GM18868 (cell line): ENCODE measurements at regions not wholly inside any gene's neighbourhood (a gene's known extent, or its start where the extent isn't known, plus 50 kb on each side); places are given as distances from the start of the nearest gene placed in this dataset.

Source experiments
- ATAC-seq: cut with Tn5 transposase; IDR thresholded peaks from one replicate; pipeline ENCODE4 v1.9.1; 2021; ENCODE audit warnings: mild to moderate bottlenecking, moderate library complexity; ENCODE audit not compliant: unreplicated experiment

DNA sequence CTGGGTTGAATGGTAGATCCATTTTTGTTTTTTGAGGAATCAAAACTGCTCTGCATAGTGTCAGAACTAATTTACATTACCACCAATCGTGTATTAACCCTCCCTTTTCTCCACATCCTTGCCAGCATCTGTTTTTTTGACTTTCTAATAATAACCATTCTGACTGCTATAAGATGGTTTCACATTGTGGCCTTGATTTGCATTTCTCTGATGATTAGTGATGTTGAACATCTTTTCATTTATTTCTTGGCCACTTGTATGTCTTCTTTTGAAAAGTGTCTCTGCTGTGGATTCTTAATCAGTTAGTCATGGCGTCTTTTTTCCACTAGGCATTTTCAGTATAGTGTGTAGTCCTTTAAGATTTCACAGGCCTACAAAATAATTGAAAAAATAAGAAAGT lies 2144.3 kb upstream of the C9orf72 start:
- ATAC-seq: no peak

DNA sequence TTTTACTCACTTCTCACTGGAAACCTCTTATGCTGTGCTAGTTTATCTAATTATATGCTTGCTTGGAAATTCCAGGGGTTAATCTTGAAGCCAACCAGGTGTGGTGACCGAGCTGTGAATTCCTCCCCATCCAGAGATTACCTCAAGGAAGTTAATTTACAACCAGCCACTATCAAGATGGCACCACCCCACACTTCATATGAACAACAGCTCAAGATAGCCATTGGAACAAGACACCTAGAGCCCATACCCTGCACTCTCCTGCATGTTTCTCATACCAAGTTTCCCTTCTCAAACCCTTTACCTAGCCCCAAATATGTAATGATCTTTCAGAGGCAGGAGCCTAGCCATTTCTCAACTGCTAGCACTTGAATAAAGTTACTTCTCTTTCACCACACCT lies 2156.9 kb upstream of the C9orf72 start:
- ATAC-seq: no peak

DNA sequence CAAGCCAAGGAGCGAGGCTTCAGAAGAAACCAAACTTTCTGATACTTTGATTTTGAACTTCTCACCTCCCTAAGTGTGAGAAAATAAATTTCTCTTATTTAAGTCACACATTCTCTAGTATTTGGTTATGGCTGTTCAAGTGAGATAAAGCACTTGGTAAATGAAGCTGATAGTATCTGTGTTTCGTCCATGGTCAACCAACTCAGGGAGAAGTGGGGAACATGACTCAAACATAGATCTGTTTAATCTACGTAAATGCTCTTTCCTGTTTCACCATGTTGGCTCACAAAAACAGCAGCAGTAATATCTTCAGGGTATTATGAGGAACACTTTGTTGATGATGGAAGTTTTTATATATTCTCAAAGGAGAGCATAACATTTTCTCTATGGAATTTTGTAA lies 2167.2 kb upstream of the C9orf72 start:
- no peak for ATAC-seq

DNA sequence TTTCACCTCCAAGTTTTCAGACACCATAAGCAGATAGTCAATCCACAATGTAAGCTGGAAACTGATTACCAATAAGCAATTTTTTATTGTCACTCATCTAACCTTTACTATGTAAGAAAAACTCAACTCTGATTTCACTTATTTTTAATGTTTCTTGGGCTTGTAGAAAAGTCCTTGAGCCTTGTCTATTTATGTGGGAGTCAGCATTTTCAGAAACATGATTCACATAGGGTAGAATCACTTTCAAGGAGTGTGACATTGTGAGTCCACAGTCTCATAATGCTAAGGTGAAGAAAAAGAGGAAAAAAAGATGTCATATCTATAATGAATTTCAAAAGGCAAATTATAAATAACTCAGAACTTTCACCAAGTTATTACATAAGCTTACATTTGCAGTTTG lies 2167.9 kb upstream of the C9orf72 start:
- ATAC-seq: no peak

DNA sequence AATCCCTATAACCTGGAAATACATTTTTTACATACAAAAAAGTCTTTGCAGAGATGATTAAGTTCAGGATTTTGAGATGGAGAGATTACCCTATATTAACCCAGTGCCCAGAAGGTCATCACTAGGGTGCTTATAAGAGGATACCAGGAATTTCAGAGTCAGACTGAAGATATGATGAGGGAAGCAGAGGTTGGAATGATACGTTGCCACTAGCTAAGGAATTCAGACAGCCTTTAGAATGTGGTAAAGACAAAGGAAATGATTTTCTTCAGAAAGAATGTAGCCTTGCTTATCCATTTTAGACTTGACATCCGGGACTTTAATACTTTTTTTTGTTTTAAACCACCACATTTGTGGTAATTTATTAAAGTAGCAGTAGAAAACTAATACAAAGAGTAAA lies 2176.8 kb upstream of the C9orf72 start:
- ATAC-seq: no peak

DNA sequence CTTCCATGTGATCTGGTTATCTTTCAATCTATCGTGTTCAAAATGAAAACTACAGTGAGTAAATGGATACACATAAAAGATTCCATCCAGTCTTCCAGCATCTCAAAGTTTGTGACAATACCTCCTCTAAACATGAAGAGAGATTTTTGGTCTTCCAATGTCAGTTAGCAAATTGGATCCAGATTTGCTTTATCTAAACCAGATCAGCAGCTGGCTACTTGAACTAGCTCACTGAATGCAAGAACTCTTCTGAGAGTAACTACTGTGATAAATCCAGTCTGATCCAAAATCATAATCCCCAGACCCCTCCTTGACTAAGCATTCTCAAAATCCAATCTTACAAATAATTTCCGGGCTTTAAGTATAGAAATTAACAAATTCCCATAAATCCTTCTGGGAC lies 2177.9 kb upstream of the C9orf72 start:
- no peak for ATAC-seq

DNA sequence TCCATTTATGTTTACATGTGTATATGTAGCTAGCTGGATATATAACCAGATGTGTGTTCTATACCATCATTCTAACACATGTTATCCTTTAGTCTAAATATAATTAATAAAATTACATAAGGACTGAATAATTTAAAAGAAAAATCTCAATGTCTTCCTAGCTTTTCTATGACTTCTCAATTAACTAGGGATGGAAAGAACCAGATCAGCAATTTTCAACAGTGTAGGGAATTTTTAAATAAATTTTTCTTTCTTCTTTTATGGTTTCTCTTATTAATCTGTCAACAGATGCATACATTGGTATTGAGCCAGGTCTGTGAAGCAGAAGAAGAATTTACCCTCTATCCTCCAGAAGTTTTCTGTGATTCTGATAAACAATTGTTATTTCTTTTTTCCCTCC lies 2180.4 kb upstream of the C9orf72 start:
- ATAC-seq: no peak

DNA sequence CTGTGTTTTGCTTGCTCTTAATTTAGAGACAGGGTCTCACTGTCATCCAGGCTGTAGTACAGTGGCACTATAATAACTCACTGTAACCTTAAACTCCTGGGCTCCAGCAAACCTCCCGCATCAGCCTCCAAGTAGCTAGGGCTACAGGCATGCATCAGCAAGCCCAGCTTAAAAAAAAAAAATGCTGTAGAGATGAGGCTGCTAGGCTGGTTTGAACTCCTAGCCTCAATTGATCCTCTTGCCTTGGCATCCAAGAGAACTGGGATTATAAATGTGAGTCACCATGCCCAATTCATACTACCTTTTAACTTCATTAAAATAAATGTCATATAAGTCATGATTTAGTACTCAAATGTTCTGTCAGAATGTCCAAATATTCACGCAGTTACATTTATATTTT lies 2195.7 kb upstream of the C9orf72 start:
- ATAC-seq: no peak

DNA sequence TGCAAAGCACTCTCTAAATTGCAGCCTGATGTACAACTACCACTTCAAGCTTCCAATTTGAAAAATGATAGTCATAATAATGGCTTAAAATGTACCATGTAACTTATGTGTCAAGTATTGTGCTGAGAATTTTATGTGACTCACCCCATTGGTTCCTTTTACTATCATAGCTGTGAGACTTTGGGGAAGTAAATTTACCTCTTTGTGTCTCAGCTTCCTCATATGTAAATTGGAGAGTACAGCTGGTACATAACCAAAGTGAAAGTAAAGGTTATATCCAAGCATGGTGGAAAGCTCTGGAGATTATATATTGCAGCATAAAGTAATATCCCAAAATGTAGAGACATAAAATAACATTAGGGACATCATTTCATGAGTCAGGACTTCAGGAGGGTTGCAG lies 2200.4 kb upstream of the C9orf72 start:
- ATAC-seq: peak; percentile 69

DNA sequence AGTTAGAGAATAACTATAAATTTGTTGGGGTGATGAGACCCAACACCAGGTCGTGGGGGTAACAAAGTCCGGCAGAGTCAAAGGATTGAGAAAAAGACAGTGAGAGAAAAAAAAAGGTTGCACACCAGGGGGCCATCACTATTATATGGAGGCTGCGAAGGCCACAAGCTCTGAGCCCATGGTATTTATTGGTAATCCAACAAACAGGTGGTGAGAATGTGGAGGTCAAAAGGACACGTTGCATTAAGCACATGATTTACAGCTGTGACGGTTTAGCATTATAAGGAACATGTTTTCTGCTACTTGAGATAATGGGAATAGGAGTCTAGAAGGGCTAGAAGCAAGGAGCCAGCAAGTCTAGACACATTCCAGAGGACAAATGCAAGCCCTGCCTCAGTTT lies 2202.2 kb upstream of the C9orf72 start:
- no peak for ATAC-seq

DNA sequence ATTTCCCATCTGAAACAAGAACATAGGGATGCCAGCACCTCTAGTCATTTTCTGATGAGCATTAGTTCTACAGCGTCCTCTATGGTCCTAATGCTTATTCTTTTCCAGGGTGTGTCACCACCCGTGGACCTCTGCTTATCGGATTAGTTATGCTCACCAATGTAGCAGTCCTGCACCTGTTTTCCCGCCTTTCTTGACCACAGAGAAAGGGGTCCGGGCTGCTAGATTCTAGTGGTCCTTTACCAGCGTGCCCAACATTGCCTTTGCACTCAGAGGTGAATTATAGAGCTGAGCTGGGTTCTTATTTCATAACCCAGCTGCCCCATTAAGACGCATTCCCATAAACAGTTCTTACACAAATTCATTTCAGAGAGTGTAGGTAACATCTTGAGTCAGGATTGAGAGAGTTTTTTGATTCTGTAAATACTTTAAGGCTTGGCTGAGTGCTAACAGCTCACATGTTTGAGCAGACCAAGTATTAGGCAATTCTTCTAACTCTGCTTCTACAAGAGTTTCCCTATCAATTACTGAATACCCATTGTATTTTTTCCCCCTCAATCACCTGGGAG lies 2205.1 kb upstream of the C9orf72 start:
- no peak for ATAC-seq

DNA sequence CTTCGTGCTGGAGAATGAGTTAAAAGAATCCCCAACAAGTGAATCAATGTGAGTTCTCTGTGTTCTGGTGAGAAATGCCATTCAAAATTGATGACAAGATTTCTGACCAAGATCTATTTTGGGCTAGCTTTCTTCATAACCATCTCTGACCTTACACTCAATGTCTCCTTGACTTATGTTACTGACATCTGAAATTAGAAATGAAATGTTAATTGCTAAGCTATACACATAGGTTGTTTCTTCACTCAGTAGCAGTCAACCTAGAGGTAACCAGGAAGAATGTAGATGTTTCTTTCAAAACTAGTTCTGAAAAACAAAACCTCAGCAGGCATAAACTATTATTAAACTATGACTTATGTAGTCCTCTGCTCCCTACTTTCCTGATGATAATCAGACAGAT lies 2220.7 kb upstream of the C9orf72 start:
- ATAC-seq: no peak

DNA sequence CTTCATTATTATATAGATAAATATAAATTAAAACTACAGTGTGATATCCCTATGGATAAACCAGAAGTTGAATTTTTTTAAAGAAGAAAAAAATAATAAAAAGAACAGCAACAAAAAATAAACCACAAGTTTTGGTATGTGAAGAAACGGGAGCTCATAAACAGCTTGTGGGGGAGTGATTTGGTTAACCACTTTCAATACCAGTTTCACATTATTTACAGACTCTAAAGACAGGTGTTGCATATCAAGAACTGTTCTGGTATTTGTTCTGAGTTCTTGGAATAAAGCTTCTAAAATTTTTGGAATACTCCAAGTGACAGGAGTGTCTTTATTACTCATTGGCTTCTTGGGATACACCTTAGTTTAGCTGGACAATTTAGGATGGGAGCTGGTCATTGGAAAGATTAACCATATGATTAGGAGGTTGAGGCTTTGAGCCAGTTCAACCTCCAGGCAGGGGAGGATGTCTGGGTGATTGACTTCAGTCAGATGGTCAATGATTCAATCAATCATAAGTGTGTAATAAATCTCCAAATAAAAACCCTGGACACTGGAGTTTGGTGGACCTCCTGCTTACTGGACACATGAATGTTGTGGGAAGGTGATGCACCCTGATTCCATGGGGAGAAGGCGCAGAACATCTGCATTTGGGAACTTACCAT lies 2223.1 kb upstream of the C9orf72 start:
- ATAC-seq: peak; percentile 90

DNA sequence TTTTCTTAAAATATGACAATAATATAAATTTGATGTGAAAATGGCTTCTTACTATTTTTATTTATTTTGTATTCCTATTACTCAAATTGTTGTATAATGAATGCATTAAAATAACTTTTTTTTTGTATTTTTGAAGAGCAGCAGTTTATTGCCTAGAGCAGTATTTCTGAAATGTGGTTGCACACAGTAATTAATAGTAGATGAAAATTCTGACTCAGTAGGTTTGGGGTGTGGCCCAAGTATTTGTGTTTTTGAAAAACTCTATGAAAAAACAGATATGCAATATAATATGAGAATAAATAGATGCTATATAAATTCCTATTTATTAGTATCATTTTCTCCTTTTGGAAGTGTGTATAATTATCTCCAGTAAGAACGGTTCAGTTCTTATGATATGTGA lies 2225.3 kb upstream of the C9orf72 start:
- ATAC-seq: no peak

DNA sequence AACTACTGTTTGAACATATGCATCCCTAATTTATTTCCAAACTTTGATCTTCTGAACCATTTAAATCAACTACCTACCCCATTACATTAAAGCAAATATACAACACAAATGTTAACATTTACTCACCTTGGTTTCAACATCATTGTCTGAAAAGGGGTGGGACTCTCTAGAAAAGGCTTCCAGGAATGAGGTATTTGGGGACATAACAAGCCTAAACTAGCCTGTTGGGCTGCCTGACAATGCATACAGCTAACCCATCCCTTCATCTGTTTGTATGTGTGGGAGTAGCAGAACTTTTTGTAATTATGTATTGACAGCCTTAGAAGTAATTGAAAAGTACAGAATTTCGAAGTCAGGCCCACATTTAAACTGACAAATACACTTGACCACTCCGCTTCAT lies 2225.9 kb upstream of the C9orf72 start:
- no peak for ATAC-seq

DNA sequence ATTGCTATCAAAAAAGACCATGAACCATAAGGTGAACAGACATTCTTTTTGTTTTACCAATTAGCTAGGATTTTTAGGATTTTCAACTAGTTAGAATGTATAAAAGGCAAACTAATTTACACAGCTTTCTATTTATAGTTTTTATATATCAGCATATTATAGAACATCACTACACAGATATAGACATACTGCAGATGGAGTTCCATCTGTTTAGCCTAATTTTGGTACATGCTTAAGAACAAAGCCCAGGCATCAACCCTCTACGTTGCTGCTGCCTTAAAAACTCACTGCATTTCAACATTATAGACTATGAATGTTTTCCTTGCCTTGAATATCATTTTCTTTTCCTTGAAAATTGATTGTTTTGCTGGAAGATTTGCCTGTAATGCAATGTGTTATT lies 2227.5 kb upstream of the C9orf72 start:
- ATAC-seq: no peak

DNA sequence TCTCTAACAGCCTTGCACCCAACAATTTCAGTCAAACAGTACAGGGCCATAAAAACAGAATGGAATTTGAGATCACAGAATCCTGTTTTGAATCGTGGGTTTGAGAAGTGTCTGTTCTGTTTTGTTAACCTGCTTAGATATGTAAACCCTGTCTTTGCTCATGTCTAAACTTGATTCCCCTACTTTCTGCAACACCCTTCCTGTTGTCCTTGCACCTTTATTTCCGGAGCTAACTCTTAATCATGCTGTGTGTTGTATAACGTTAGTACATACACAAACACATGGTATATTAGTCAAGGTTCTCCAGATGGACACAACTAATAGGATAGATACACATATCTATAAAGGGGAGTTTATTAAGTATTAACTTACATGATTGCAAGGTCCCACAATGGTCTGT lies 2229.2 kb upstream of the C9orf72 start:
- no peak for ATAC-seq

DNA sequence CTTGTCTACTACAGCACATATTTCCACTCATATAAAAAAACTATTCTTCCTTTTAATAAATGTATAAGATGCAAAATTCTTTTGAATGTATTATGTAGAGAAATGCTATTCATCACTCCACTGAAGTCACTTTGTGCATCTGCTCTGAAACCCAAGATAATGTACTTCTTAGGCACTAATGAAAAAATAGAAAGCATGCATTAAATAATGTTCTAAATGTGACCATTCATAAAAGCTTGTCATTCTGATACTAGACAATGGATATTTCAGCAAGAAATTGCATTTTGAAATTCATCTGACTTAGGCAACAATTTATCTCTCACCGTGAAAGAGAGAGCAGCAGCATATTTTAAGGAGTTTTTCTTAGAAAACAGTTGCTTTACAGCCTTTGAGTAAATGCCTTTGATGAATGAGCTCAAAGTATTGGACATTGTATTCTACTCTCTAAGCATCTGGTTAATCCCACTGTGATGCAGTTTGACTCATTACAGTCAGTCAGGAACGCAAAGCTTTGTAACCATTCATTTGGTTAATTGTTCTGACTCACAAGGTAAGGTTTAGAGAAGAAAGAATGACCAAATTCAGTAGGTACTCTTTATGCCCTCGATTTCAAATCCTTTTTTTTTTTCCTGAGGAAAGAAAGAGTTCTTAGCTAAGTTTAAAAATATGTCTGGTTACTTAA lies 2233.8 kb upstream of the C9orf72 start:
- ATAC-seq: no peak

DNA sequence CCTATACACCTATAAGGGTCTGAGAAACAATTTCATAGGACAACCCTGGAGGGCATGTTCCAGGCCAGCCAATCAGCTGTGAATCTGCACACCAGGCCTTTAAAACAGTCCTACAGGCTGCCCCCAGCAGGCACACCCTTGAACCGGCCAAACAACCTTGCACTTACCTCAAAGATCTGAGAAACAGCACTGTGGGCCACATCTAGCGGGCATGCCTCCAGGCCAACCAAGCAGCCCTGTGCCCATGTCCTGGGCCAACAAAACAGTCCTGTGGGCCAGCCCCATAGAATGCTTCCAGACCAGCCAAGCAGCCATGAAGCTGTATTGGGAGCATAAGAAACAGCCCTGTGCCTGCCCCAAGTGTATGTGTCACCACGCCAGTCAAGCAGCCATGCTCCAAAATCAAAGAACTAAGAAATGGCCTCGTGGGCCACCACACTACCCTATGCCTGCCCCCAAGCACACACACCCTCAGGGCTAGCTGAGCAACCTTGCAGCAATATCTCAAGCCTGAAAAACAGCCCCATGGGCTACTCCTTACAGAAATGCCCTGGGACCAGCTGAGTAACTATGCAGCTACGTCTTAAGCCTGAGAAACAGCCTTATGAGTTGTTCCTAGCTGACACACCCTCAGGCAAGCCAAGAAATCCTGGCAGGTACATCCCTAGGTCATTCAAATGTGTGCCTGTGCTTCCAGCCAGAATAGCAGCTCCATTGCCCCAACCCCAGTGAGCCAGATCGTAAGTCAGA lies 2243.8 kb upstream of the C9orf72 start:
- ATAC-seq: no peak

DNA sequence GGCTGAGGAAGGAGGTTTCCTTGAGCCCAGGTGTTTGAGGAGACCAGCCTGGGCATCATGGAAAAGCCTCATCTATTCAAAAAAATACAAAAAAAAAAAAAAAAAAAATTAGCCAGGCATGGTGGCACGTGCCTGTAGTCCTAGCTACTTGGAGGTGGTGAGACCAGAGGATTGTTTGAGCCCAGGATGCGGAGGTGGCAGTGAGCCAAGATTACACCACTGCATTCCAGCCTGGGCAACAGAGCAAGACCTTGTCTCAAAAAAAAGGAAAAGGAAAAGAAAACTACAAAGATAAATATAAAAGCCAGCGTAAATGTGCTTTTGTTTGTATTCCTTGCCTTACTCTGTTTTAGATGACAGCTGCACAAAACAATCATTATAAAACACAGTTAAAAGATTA lies 2249.2 kb upstream of the C9orf72 start:
- ATAC-seq: no peak

DNA sequence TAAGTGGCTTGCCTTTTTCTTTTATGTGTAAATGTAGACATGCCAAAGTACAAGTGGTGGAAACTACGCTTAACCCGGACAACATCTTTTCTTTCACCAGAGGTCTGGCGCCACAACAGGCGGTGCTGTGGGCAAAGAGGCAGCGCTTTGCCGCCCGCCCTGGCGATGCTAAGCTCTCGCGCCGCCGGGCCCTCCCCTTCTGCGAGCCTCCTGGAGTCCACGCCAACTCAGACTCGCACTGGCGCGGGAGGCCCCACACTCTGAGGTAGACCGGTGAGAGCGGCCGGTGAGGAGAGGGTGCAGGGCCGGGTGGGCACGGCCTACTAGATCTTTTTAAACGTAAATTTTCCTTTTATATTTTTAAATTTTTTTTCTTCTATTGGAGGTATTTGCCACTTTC lies 2253.1 kb upstream of the C9orf72 start:
- no peak for ATAC-seq

DNA sequence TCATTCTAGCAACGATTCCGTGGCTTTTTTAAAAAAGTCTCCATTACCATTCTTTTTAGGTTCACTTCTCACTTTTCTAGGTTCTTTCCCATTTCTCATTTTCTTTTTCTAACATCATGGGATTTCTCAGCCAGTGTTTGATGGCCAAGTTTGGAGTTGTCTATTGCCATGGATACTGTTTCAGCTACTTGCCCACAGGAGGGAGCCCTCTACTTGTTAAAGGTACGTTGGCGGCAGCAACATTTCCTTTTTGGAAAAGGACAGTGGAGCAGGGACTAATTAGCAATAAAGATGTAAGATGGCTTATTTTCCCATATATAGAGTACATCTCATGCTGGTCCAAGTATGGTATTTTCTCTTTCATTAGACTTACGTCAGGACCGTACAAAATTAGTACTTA lies 2257.5 kb upstream of the C9orf72 start:
- ATAC-seq: no peak
